Left renal cortex interstitium (tissue), 4 donors: ENCODE measurements at regions not wholly inside any gene's neighbourhood (a gene's known extent, or its start where the extent isn't known, plus 50 kb on each side); places are given as distances from the start of the nearest gene placed in this dataset.
"Not testable (repeated sequence)": the region's sequence is repeated elsewhere in the genome, so short reads cannot be mapped to it uniquely, and the experiment has no call there.

ENCODE experiments used
- DNase-seq, 4 donors: peaks; one replicate each; pipeline ENCODE4 v3.0.0-alpha.2; 2013; ENCODE audit warnings: low read depth in 4 of 4, low spot score in 2 of 4, missing footprints in 1 of 4

DNA sequence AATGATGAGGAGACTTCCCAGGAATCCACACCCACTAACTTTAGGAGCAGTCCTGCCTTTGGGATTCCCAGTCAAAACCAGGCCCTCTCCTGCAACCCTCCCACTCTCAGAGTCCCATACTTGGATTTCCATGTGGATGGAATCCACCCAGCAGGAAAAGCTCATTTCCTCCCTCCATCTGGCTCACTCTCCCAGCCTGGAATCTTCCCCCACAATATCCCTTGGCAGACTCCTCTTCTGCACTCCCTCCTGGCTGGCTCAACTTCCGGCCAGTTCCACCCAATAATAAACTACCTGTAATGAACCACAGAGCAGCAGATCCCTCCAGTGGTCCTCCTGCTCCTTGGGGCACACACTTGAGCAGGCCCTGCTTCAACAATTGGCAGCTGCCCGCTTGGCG, 102.8 kb upstream of the EGLN3 start:
- DNase-seq, result no peak

DNA sequence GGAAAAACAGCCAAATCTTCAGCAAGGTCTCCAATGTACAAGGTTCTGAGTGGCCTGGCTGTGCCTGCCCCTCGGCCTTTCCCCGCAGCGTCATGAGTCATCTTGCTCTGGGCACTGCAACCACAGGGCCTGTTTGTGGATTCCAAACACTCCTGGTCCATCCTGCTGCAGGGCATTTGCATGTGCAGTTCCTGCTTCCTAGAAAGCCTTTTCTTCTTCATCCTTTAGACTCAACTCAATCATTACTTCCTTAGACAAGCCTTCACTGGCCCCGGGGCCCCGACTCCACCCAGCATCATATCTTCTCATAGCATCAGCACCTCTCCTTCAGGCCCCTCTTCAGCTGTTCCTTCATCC, 101.8 kb upstream of the EGLN3 start:
- DNase-seq, result no peak

DNA sequence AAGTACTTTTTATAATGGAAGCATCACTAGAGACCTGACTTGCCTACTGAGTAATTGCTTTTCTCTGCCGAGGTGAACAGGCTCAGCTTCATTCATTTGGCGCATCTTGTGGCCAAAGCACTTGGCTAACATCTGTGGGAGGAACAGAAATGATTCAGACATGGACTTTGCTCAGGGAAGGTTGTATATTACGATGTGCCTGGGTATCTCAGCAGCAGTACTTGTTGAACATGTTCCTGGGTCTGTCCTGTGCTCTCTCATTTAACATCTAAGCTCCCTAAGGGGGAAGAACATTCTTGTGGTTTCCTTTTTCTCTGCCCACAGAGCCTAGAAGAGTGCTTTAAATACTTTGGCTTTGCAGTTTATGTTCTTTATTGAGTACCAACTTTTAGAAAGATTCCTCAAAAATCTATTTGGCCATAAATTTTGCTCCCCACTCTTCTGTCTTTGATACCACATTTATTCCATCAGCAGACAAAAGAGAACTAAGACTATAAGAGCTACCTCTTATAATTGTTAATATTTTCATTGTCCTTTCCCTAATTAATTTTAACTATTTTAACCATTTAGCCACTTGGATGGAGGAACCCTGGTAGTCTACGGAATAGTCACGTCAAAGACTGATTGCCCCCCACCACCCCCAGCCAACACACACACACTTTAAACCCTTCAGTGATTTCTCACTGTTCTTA, 101.2 kb upstream of the EGLN3 start:
- no peak for DNase-seq

DNA sequence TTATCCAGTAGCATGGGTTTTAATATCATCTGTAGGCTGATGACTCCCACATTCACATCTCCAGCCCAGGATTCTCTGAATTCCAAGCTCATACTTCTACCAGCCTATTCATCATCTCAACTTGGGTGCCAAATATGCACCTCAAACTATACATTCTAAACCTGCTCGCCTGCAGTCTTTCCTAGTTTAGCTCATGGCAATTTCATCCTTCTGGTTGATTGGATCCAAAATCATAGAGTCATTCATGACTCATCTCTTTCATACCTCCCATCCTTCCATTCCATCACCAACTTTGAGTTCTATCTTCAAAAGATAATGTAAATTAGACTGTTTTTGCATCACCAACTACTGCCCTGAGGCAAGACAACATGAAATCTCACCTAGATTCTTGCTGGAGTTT, 99.7 kb upstream of the EGLN3 start:
- DNase-seq, result no peak

DNA sequence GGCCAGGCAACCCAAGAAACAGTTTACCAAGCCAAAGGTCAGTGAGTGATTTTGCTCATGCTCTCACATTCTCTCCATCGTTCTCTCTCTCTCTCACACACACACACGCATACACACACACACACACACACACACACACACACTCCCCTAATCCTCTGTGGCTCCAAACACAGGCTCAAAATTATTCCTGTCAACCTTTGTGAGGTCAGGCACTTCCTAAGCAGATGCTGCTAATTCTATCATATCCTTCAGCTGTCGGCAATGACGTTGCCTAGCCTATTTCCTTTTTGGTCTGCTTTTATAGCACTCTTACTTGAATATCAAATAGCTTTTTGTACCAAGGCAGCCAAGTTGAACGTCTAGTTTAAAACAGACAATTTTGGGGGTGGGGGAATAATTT, 98.9 kb upstream of the EGLN3 start:
- no peak for DNase-seq

DNA sequence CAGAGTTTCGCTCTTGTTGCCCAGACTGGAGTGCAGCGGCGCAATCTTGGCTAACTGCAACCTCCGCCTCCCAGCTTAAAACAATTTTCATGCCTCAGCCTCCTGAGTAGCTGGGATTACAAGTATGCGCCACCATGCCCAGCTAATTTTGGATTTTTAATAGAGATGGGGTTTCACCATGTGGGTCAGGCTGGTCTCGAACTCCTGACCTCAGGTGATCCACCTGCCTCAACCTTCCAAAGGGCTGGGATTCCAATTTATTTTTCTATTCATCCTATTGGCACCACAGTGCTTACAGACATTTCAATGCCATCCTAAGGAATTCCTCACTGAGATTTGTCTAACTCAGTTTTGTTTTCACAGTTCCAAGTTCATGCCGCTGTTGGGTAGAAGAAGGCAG, 98.3 kb upstream of the EGLN3 start:
- not testable (repeated sequence) for DNase-seq

DNA sequence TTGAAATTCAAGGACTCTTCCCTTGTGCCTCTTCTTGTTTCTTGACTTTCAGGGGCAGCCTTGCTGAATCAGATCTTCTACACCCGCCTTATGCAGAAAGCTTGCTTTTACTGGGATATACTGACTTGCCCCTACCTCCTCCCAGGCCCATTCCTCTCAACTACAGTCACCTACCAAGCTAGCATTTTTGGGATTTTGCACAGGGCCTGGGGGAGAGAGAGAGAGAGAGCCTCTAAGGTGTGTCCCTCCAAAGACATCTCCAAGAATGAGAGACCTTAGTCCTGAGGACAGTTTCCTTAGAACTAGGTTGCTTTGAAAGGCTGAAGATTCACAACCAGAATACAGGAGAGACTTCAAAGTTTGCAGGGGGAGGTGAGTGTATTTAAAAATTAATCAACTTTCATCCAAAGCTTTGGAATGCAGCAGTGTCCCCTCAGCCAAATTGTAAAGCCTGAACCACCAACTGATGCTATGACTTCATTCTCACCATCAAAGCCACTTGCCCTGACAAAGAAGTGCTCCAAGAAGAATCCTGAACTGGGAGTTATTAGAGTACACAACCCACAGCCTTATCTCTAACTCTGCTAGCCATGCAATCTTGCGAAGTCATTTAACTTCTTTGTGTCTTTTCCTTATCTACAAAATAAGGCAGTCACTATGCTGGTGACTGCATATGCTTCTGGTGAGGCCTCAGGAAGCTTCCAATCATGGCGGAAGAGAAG, 96.1 kb upstream of the EGLN3 start:
- no peak for DNase-seq

DNA sequence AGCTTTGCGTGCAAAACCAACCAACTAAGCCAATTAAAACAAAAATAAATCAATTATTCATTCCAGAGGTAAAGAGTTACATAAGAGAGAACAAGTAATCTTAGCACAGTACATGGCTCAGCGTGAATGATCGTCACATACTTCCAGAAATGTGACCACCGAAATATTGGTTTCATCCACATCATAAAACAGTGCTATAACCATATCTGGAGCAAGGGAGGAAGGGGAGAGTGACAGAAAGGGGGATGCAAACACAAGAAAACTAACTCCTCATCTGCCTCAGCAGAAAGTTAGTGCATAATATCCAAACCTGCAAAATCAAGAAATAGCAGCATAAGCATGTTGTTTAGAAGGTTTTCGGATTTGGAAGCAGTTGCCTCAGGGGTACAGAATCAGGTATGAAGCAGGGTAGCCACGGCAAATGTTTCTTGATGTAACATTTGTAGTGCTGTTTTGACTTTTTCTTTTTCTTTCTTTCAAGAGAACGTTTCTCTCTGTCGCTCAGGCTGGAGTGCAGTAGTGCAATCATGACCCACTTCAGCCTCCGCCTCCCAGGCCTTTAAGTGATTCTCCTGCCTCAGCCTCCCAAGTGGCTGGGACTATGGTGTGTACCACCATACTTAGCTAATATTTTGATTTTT, 93.9 kb upstream of the EGLN3 start:
- no peak for DNase-seq

DNA sequence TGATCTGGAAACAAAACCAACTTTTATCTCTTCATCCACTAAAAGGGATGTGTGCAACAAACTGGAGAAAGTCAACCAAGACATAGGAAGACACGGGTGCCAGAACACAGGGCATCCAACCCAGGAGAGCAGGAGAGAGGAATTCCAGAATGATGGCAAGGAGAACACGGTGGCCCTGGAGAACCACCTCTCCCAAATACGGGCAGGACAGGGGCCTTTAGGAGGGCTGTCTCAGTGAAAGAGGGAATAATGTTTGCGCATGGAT, 93.4 kb upstream of the EGLN3 start:
- DNase-seq, result no peak

DNA sequence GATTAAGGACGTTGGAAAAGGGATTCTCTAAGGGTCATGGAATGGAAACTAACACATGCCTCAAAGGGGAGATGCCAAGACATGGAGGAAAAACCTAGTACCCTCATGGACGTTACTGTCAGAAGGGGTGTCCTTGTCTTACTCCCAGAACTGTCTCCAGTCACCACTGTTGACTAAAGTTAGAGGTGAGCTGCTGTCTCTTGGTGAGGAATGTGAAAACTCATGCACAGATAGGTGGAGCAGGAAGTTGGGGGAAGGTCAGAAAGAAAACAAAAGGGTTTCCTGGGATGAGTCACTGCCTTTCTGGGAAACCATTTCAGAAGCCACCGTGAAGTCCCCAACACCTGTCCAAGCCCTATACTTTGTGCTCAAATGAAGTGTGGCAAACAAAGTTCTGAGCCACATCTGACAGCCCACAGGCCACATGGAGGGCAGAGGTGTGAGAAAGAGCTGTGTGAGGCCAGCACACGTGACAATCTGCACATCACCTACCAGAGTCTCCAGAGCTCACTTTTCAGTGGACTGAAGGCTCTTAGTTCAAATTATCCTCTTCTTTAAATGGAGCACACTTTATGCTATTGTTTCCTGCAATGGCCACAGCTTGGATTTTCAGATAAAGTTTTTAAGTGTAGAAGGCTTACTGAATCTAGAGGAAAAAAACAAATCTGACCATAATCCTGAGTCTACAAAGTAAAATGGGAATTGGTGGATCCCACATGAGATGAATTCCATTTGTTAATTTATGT, 92.9 kb upstream of the EGLN3 start:
- DNase-seq, result no peak

DNA sequence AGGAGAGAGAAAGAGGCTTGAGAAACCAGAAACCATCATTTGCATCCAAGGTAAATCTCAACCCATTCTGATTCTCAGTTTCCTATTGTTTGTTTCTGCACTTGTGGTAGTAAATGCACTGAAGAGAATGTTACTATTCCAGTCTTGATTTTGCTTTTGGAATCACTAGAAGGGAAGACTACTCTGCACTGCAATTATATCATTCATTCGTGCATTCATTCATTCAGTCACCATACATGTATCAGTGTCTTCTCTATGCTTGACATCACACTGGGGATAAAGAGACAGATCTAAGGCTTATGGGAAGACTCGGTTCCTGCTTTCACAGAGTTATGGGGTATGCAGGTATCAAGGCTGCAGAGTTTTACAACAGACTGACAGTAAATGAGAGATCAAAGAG, 90.3 kb upstream of the EGLN3 start:
- no peak for DNase-seq

DNA sequence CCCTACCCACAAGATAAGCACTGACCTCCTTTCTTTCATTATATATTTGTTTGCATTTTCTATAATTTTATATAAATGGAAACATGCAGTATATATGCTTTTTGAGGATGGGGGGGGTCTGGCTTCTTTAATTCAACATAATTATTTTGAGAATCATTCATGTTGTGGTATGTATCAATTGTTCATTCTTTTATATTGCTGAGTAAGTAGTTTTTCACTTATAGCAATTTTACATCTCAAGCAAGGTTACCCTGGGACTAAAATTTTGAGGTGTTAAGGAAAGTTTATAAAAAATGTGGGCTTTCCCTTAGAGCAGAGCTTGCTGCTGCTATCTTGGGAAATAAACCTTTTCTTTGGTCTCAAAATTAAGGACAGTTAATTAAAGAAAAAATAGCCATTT, 89.9 kb upstream of the EGLN3 start:
- no peak for DNase-seq

DNA sequence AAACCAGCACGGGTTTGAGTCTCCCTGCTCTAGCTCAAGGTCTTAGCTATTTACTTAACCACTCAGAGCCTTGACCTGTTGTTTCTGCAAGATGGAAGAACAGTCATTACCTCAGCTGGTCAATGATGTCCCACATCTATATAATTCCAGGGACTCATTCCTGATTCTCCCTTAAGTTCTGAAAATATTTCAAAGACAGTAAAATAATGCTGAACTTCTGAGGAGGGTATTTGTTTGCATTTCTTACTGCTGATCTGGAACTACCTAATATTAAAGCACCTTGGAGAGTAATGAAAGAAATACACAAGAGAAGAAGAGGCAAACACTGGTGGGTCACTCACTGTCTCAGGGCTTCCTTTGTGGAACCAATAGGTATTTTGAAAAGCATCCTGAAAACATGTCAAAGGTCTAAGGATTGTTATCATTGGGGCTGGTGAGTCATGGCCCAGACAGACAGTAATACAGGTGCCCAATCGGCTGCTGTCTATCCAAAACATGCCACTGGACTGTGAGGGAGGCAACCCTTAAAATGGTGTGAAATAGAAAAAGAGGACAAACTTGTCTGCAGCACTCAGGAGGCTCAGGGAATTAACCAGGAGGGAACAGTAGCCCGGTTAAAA, 88.7 kb upstream of the EGLN3 start:
- DNase-seq, result no peak

DNA sequence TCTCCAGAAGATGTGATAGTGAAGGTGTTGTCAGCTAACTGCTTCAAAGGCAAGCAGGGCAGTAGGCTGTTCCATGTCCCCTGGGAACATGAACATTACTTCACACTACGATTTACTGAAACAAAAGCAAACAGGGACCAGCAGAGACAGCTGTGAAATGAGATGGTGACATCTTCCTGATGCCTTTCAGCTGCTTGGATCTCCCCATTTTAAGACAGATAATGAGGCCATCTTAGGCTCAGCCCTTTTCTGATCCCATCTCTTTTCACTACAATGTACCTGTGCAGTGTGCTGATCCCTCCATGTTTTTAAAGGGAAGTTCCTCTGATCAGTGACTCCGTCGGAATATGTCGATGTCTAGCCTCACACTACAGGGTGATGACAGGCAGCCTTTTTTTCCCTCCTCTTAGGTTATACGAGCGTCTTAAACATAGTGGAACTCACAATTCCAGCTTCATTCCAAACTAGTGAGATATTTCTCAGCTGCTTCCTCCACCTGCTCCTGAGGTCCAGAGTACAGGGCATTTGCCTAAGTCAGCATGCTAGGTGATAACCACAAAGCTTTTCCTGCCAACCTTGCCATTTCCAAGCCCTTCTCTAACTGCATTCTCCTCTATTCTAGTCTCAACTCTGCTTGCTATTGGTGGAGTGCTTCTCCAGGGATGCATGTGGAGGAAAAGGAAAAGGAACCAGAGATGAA, 87.6 kb upstream of the EGLN3 start:
- DNase-seq, result no peak

DNA sequence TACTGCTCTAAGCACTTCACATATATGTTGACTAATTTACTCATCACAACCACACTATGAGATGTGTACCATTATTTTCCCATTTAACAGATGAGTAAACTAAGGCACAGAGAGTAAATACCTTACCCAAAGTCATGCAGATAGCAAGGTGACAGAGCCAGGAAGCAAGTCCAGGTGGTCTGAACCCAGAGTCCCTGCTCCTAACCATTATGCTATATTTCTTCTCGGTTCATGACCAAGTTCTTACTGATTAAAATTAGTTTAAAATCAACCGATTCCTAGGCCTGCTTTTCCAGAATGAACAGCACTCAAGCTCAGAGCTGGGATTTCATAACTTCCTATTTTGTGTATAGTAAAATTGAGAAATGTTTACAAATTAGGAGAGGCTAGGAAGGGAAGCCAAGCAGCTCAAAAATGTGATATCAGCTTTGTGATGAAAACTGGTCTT, 85.5 kb upstream of the EGLN3 start:
- DNase-seq, result no peak

DNA sequence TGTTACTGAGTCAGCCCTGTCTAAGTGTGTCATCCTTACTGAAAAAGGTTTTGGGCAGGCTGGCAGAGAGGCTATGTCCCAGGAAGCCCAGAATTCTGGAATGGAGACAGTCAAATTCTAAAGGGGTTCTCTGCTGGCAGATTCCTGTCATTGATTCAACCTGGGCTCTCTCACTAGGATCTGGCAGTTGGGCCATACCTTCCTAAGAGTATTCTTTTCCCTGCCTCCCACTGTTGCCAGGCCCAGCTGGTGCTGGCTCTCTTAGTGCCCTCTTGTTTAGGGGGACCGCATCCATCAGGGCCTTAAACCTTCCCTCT, 85.0 kb upstream of the EGLN3 start:
- DNase-seq, result no peak

DNA sequence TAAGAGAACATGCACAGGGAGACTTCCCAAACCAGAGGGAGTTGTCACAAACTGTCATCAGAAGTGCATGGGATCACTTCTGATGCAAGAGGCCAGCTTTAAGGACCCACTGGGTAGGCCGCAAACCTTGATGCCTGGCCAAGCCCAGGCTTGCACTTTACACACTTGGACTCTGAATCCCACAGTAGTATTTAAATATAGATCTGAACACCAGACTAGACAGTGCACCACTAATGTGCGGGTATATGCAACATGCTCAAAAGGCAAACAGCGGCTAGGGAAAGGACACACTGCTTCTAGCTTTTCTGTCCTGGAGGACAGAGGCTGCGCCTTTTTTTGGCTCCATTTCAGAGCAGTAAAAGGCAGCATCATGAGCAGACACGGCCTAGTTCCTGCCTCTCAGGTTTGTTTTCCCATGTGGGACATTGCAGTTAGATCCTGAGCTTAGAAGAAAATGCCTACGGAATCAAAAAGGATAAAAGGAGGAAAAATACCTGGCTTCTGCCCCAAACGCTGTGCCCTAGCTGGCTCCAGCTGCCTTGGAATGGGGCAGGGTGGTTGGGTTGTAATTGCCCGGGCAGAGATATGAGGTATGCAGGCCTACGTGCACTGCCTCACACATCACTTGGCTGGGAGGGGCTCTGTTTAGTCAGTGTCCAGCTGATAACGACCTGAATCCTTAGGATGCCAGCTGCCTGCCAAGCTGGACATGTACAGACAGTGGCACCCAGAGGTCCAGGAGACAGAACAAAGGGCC, 84.5 kb upstream of the EGLN3 start:
- no peak for DNase-seq

DNA sequence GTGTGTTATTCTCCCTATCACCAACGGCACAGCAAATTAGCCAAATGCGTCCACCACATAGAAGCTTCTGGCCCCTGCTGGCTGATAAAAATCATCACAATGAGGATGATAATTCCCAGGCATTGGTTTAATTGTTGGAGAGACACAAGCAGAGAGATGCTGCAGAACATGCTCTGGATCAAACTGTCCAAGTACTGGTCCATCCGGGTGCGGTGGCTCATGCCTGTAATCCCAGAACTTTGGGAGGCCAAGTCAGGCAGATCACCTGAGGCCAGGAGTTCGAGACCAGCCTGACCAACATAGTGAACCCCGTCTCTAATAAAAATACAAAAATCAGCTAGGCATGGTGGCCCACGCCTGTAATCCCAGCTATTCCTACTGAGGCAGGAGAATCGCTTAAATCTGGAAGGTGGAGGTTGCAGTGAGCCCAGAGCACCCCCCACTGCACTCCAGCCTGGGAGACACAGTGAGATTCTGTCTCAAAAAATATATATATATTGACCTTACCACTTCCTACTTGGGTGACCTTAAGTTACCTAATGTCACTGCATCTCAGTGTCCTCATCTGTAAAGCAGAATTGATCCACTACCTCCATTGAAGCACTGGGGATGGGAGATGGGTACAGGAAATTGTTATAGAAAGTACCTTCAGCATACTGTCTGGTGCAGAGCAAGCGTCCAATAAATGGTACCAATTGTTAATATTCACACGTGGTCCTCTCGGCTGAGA, 83.7 kb upstream of the EGLN3 start:
- no peak for DNase-seq

DNA sequence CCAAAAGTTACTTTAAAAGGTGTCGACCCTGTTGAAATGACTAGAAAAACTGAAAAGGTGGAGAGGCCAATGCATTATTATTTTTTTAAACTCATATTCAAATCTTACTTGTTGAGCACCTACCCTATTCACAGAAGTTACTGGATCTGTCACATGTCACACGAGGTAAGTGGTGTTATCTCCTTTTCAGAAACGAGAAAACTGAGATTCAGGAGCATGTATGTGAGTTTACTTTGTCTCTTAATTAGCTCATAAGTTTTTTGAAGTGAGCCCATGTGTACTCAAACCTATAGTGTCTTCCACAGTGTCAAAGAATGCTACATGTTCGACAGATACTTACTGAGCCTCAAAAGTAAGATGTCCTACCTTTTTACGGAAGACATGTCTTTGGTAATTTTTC, 81.8 kb upstream of the EGLN3 start:
- DNase-seq, result no peak
